HG02884 (cell line): ENCODE measurements at regions not wholly inside any gene's neighbourhood (a gene's known extent, or its start where the extent isn't known, plus 50 kb on each side); places are given as distances from the start of the nearest gene placed in this dataset.

Experiments
- ATAC-seq: cut with Tn5 transposase; IDR thresholded peaks from one replicate; pipeline ENCODE4 v1.9.1; 2021; ENCODE audit warnings: mild to moderate bottlenecking, moderate library complexity; ENCODE audit not compliant: unreplicated experiment

GRCh38 chr11:128367573-128367972 is 219.8 kb downstream of the ETS1 start:
- ATAC-seq, result no peak

GRCh38 chr11:128365044-128365443 is 222.3 kb downstream of the ETS1 start:
- ATAC-seq, result no peak

- ATAC-seq, result no peak
Observed at GRCh38 chr11:128361451-128362020, 225.8 kb downstream of the ETS1 start.

DNA sequence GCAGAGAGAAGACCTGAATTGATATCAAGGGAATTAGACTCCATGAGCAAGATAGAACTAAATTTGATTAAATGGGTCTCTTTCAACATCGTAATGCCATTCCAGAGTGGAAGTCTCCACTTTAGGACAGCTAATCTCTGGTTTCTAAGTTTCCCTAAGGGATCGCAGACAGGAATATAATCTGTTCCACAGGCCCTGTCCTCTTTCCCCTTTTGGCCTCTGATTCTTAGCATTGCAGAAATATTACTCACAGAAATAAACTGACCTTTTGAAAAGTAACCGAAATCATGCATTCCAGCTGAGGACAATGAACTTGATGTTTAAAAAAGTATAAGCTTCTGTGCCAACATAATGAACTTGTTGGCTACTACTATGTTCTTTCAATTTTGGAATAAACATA is 227.8 kb downstream of the ETS1 start:
- ATAC-seq, result no peak

- no peak for ATAC-seq
Observed at GRCh38 chr11:128357073-128357472, 230.3 kb downstream of the ETS1 start.

DNA sequence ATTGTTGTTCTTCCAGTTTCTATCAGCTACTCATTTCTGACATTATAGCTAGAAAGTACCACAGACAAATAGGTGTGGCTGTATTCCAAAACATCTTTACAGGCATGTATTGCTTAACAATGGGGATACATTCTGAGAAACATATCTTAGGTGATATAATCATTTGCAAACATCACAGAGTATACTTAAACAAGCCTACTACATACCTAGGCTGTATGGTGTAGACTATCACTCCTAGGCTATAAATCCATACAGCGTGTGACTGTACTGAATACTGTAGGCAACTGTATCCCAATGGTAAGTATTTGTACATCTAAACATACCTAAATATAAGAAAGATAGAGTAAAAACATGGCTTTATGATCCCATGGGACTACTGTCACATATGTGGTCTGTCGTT is 231.8 kb downstream of the ETS1 start:
- ATAC-seq, result no peak

DNA sequence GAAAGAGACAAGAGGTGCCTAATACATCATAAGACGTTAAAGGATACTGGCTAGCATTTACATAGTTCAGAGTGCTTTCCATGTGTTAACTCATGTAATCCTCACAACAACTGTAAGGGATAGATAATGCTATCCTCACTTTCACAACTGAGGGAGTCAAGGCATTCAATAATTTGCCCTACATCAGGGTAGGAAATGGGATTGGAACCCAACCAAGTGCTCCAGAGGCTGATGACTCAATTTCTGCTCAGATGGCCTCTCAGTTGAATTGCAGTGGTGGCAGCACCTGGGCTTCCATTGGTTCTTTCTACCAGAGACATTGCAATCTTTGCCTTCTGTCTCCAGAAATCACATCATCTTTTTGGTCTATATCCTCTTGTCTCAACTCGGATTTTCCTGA is 232.9 kb downstream of the ETS1 start:
- ATAC-seq, result no peak

DNA sequence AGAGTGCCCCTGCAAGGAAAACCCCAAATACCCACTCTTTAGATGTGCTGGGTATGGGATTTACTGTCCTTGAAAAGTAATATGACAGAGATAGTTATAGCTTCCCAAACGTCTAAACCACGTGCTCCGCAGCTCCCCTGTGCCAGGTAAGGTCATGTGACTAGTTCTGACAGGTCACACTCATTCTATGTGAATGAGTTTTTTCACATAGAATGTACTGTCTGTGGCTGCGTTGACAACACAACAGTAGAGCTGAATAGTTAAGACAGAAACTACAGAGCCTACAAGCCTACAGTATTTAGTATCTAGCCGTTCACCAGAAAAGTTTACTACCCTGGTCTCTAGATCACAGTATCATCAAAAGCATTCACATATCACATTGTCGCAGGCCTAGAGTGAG is 236.2 kb downstream of the ETS1 start:
- ATAC-seq, result no peak

GRCh38 chr11:128349650-128350299 is 237.6 kb downstream of the ETS1 start:
- no peak for ATAC-seq

DNA sequence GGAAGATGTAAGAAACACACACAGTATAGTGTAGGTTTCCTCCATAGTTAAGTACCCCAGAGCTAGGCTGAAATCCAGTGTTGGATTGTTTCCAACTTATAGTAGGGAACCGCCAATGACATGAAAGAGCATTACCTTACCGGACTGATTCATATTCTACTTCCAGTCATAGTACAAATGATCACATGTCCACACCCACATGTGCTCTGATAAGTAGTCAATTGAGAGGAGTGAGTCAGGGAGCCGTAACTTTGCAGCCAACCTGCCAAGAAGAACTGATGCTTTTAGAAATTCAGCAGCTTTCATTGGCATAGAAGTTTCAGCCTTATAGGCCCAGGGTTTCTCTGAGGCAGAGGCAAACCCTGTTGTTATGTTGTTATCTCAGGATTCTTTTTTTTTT is 240.6 kb downstream of the ETS1 start:
- no peak for ATAC-seq

DNA sequence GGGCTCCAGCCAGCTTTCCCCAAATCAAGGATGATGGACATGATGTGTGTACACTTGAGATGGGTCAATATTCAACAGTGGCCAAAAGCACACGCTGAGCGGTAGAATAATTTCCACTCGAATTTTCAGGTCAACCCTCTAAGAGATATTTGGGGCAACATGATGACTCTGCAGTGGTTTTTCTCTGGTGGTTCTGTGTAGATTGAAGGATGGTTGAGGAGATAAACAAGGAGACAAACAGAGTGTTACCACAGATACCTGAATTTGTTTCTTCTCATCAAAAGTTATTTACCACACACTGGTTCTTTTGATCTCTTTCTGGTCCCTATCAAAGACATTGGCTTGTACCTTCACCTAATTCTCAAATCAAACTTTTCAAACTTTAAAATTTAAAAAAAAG is 242.0 kb downstream of the ETS1 start:
- no peak for ATAC-seq

- ATAC-seq, result no peak
Observed at GRCh38 chr11:128343870-128344269, 243.5 kb downstream of the ETS1 start.

- ATAC-seq, result peak; percentile 22
Observed at GRCh38 chr11:128343135-128343514, 244.2 kb downstream of the ETS1 start.

DNA sequence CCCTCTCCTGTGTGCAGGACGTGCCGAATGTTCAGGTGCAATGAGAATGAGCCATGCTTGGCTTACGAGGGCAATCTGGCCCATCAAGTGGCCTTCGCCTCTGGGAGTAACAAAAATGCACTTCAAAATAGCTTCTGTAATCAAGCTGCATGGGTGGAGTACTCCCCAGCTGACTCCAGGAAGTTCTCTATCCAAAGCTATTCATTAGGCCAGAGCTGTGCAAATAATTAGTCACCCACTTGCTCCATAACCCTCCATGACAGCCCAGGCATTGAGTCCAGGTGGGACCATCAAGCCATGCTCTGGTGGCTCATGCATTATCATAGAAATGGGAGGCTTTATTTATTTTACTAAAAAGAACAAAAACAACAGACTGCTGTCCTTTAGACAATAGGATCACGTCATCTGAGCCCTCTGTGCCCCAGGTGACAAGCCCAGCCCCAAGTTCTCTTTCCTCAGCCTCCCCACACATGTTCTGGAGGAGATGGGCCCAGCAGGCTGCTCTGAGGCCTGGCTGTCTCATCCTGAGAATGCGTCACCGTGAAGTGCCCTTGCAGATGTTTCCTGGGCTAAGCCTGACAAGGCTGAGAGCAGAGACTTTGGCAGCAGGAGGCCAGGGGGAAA is 244.7 kb downstream of the ETS1 start:
- peak; percentile 96 for ATAC-seq

GRCh38 chr11:128341280-128342248 is 245.8 kb downstream of the ETS1 start:
- no peak for ATAC-seq

DNA sequence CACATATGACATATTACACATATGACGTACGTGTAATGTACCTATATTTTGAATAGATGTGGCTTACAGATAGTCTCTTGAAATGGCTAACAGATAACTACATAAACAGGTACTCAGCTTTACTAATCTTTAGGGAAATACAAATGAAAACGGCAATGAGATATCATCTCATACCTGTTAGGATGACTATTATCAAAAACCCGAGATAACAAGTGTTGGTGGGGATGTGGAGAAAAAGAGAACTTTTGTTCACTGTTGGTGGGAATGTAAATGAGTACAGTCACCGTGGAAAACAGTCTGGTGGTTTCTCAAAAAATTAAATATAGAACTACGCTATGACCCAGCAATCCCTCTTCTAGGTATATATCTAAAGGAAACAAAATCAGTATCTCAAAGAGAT is 247.6 kb downstream of the ETS1 start:
- no peak for ATAC-seq

DNA sequence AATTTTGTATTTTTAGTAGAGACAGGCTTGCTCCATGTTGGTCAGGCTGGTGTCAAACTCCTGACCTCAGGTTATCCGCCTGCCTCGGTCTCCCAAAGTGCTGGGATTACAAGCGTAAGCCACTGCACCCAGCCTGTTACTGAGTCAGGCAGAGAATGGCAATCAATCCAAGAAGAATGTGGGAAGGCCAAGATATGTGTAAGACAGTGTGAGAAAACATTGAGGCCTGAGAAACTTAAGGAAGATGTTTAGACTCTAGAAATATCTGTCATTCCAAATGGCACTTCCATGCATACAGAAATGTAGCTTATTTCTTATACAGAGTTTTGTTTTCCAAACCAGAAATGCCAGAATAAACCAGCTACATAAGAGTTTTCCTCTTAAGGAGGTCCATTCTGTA is 248.5 kb downstream of the ETS1 start:
- ATAC-seq, result no peak

GRCh38 chr11:128336203-128336602 is 251.2 kb downstream of the ETS1 start:
- ATAC-seq, result no peak

DNA sequence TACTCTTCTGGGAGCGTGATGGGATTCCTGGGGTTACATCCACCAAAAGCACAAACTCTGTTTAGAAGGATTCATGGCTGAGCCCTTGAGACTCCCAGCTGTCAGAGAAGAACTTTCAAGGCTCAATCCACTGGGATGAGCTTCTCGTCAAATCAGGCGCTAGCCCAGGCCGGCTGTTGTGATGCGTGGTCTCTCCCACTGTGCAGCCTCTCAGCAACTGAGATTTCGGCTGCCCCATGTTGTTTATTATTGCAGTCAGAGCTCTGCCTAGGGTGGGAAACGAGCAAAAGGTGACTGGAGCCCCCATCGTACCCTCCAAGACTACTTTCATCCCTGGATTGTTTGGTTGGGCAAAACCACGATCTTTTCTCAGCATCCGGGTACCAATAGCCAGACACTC is 251.6 kb downstream of the ETS1 start:
- ATAC-seq, result no peak

DNA sequence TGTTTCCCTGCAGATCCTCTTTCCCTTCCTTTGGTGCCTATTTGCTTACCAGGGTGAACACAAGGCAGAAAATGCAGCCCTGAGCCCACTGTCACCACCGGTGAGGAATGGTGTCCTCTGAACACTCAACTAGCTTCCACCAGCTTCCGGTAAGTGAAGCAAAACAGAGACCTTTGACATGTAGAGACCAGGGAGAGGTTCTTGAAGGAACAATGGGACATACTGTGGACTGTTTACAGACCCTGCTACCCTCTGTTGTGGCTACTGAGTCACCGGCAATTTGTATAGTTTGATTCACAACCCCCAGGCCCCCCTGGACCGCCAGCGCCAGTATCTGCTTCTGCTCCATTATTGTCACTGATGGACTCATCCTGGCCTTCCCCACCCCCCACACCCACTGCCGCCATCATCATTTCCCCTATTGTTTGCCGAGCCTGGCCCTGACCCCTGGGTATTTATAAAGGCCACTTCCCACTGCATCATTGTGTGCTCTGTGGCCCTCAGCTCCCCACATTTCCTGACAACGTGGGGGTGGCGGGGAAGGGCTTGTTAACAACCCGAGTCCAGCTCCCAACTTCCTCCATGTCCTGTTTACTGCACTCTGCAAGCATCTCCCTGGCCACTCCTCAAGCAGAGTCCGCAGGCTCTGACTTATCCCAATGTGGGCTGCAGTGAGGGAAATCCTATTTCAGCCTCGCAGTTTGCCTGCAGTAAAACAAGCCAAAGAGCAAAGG is 252.9 kb downstream of the ETS1 start:
- ATAC-seq, result no peak

GRCh38 chr11:128331317-128331716 is 256.0 kb downstream of the ETS1 start:
- ATAC-seq, result no peak
